AG10803 (cell line): ENCODE measurements at regions not wholly inside any gene's neighbourhood (a gene's known extent, or its start where the extent isn't known, plus 50 kb on each side); places are given as distances from the start of the nearest gene placed in this dataset.

Experiments
- DNase-seq: peaks from one replicate; pipeline ENCODE4 v3.0.0; 2010; ENCODE audit warnings: low read depth
- H3K4me3 ChIP-seq: 2 replicates; pipeline ENCODE4 v1.5.1; 2011; ENCODE audit warnings: mild to moderate bottlenecking, low read length, control low read depth
- CTCF ChIP-seq: conservative IDR thresholded peaks from 2 replicates; pipeline ENCODE4 v1.5.1; 2011; ENCODE audit warnings: mild to moderate bottlenecking, low read length, control low read depth, inconsistent platforms

DNA sequence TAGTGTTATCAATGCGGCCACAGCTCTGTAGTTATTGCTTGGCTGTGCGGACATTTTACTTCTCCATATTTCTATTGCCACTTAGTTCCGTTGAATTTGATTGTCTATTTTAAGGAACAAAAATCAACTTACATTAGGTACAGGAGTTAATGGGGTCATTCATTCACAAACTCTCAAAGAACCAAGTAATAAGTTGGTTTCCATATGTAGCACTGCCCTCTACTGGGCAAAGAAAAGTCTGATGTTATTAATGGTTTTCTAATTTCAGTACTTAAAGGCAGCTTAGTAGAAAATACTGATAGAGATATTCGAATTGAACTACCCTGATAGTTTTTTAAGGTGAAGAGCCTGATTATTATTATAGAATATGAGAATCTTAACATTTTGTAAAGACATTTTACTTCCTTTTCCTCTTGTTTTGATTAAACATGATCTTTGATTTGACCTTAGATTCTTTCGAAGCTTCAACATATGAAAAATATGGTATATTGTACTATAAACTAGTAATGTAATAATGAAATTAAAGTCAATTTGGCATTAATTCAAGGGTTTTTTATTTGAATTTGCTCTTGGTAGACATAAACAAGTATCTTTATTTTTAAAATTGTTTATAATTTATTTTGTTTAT lies 119.5 kb upstream of the CTNND2 start:
- peak; percentile 73 for TF ChIP-seq CTCF
- peak; percentile 36 for DNase-seq
- H3K4me3 ChIP-seq = no peak overlapping the region

DNA sequence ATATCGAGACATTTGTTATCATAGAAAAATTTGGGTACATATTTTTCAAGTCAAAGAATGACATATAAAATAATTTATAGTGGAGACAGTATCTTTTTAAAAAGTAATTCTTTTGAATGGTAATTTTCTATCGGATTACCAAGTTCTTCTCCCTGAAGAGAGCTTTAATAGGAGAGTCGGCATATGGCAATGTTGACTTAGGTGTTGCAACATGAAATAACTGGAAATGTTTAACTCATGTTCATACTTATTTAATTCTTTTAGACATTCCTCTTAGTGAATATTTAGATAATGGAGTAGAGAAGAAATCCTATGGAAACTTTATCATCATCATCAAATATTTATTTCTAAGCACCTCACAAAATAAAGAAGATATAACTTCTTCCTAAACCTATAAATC lies 118.2 kb upstream of the CTNND2 start:
- H3K4me3 ChIP-seq = no peak overlapping the region
- TF ChIP-seq CTCF = no peak
- no peak for DNase-seq

- no peak for DNase-seq
- H3K4me3 ChIP-seq = no peak overlapping the region
- TF ChIP-seq CTCF = no peak
Observed at GRCh38 chr5:12019306-12019705, 115.1 kb upstream of the CTNND2 start.

DNA sequence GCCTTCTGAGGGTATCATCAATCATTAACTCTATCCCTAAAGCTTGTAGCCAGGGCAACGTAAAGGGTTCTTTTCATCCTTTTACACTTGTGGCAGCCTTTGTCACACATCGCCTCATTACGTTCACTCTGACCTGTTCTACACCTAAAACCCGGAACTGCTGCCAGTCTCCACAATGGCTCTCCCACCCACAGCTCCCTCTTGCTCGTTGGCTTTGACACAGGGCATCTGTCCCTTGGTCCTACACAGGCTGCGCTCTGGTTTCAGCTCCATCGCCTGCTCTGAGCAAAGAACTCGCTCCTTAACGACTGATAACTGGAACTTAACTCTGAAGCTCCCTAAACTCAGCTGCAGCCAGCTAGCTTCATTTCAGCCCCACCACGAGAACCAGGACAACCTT lies 112.8 kb upstream of the CTNND2 start:
- DNase-seq = no peak
- TF ChIP-seq CTCF = no peak
- no peak overlapping the region for H3K4me3 ChIP-seq

DNA sequence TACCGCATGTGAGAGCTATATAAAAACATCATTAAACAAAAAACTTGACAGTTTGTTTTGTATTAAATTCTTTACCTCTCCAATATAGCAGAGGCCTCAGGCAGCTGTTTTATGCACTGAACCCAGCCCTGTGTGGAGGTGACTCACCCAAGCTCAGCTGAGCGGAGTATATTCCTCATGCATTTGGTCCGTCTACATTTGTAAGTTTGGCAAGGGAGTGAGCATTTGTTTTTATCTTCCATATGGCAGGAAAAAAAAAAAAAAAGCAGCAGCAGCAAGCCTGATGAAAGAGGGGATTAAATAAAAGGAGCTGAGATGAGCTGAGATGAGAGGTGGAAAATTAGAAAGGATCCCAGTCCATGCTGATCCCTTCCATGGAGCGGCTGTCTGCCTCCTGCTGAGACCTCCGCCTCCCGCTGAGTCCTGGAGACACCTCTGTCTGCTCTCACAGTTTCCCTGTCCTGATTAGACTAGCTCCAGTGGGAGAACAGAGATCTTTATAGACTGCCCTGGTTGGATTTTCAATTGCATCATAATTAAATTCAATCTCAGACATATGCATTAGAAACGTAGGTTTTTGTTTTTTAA lies 112.0 kb upstream of the CTNND2 start:
- no peak for DNase-seq
- TF ChIP-seq CTCF = no peak
- H3K4me3 ChIP-seq = no peak overlapping the region

DNA sequence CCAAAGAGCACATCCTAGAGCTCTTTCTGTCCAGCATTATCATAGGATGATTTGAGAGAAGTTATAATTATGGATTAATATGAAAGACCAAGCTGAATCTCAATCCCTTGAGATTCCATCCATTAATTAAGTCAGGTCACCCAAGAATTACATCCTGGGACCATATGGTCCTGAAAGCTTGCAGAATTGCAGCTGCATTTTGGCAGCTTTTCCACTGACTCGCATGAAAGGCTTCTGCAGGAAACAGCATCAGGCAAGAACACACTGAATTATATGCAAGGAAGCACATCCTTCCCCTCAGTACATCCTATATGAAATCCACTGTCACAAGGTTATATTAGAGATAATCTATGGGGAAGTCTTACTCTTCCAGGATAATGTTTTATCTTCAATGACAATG lies 109.1 kb upstream of the CTNND2 start:
- DNase-seq = no peak
- TF ChIP-seq CTCF = no peak
- H3K4me3 ChIP-seq = no peak overlapping the region

DNA sequence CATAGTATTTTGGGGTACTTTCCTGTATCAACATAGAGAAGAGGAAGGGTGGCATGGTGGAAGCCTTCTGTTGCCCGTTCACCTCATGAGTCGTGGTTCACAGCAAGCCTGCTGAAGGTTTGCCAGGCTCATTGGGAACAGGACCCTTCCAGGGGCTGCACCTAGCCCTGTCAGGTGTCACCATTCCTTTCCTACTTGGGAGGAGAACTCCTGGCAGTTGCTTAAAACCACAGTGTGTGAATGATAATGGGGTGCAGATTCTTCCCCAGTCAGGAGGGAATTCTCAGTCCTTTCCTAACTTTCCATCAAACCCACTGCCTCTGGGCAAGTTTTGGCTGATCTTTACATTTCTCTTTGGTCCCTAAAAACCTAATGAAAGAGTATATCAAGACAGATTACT lies 99.4 kb upstream of the CTNND2 start:
- no peak for TF ChIP-seq CTCF
- H3K4me3 ChIP-seq = no peak overlapping the region
- DNase-seq = no peak
